ENCODE measurements at regions not wholly inside any gene's neighbourhood (a gene's known extent, or its start where the extent isn't known, plus 50 kb on each side); places are given as distances from the start of the nearest gene placed in this dataset.

- BruUV-seq (replicated peaks) = no TSS peak
- H3K27me3 ChIP-seq (ENCODE audit: control insufficient read depth in 2 of 2, insufficient read depth in 2 of 2, low read length in 2 of 2) = no peaks in the 10 kb centered on the region
- H3K4me3 ChIP-seq (replicated peaks in 1 of 3; ENCODE audit: insufficient read depth in 1 of 3, low read depth in 1 of 3, low read length in 3 of 3) = no peak overlapping the region
- no peaks in the 10 kb centered on the region for H3K36me3 ChIP-seq (ENCODE audit: control insufficient read depth in 2 of 2, extremely low read depth in 1 of 2, insufficient read depth in 2 of 2, low read length in 2 of 2)
- intact Hi-C loops (cut with micrococcal nuclease) (no loop called here), dilution Hi-C loops (cut with MboI; ENCODE audit: extremely low pct_ligation_motif_present, low sequenced_read_pairs) (no loop called here)
- H4K20me1 ChIP-seq (replicated peaks; ENCODE audit: control insufficient read depth, extremely low read depth, insufficient read depth, low read length) = no peaks in the 10 kb centered on the region
- no peaks in the 10 kb centered on the region for H3K9me1 ChIP-seq (replicated peaks; ENCODE audit: control insufficient read depth, extremely low read depth, insufficient read depth, low read length)
- FAIRE-seq = no peak
- H3K27ac ChIP-seq (ENCODE audit: insufficient read depth, low read depth, low read length) = no peak overlapping the region
- CTCF ChIA-PET = no interaction called here
- DNase-seq (ENCODE audit: low read depth, low spot score) = no peak
- H2AFZ ChIP-seq (ENCODE audit: low read depth, low read length) = no peak overlapping the region
- H3K9ac ChIP-seq (replicated peaks; ENCODE audit: extremely low read depth, insufficient read depth, low read length) = no peak overlapping the region
- H3K4me2 ChIP-seq (ENCODE audit: insufficient read depth, low read length) = no peak overlapping the region
- no peak for TF ChIP-seq CTCF (IDR thresholded peaks at IDR 0.05; ENCODE audit: extremely low read depth in 1 of 2, insufficient read depth in 1 of 2, low read depth in 1 of 2, low read length in 2 of 2)
- no peak for TF ChIP-seq EZH2 (IDR thresholded peaks at IDR 0.05; ENCODE audit: borderline replicate concordance, low read depth, low read length, severe bottlenecking)
- TF ChIP-seq JUN (IDR thresholded peaks at IDR 0.05; ENCODE audit: borderline replicate concordance, insufficient read depth, insufficient read length, low read depth) = no peak
- TF ChIP-seq, protein P1, sequence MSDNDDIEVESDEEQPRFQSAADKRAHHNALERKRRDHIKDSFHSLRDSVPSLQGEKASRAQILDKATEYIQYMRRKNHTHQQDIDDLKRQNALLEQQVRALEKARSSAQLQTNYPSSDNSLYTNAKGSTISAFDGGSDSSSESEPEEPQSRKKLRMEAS (IDR thresholded peaks at IDR 0.05; ENCODE audit: insufficient read depth, insufficient read length) = no peak
- TF ChIP-seq POLR2AphosphoS5 (IDR thresholded peaks at IDR 0.05; ENCODE audit: insufficient read depth, low read depth, low read length) = no peak
- TF ChIP-seq POLR2A (IDR thresholded peaks at IDR 0.05; ENCODE audit: low read depth, low read length) = no peak
- TF ChIP-seq FOS (IDR thresholded peaks at IDR 0.05; ENCODE audit: borderline replicate concordance, insufficient read depth, low read length) = no peak
- TF ChIP-seq GATA2 (IDR thresholded peaks at IDR 0.05; ENCODE audit: insufficient read depth, insufficient read length, low read depth, low read length) = no peak
- TF ChIP-seq MYC (IDR thresholded peaks at IDR 0.05; ENCODE audit: low read depth, low read length) = no peak
- no peaks in the 10 kb centered on the region for H3K9me3 ChIP-seq (replicated peaks; ENCODE audit: control insufficient read depth, insufficient read depth, low read length)
- no peaks in the 10 kb centered on the region for H3K79me2 ChIP-seq (ENCODE audit: control insufficient read depth, insufficient read depth, low read length)
- H3K4me1 ChIP-seq (ENCODE audit: control insufficient read depth, extremely low read depth, insufficient read depth, low read length) = no peaks in the 10 kb centered on the region
- POLR2A ChIA-PET = no interaction called here
Measured at GRCh38 chr2:18650221-18650620, 60.9 kb upstream of the NT5C1B start.

All from endothelial cell of umbilical vein (primary cell).